Hematopoietic multipotent progenitor cell (in vitro differentiated cells): ENCODE measurements at regions not wholly inside any gene's neighbourhood (a gene's known extent, or its start where the extent isn't known, plus 50 kb on each side); places are given as distances from the start of the nearest gene placed in this dataset.

Experiments
- DNase-seq, 3 donors: peaks; one replicate each; pipeline ENCODE4 v3.0.0-alpha.2; 2011 to 2015; ENCODE audit warnings: low read depth in 2 of 3, low spot score in 2 of 3

DNA sequence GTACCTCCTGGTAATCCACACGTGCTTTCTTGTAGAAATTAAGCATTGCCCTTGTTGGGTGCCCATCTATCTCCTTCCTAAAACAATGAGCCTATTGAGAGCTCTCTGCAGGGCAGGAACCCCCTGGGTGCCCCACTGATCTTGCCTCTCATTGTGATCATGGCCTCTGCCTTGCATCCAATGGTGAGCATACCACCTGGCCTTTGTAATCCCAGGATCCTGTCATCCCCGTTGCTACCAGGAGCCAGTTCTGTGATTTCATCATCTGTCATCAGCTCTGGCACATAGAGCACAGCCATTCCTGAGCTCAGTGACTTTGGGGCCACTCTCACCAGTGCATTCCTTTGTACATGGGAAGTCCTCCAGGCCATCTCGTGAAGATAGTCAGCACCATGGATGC lies 381.0 kb upstream of the ID2 start:
- no peak for DNase-seq

DNA sequence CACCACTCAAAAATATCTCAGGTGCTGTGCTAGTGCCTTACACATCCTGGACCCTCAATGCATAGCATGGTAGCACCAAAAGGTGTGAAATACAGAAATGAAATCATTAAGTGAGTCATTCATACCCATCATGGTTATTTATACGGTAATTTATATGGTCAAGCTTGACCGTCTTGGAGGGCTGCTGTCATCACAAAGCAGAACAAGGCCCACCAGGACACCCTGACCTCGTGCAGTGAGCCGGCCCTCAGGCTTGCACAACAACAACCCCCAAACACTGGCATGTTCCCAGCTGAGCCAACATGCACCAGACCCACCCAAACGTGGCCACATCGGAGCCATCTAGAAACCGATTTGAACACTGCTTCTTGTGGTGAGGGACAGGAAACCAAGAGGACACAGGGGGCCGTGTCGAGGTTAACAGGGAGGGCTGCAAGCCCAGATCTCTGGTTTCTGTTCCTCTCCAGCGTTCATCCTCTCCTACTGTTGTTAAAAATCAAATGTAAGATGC lies 378.5 kb upstream of the ID2 start:
- peak in 2 of 3 donors; percentile 88 to 96 for DNase-seq

DNA sequence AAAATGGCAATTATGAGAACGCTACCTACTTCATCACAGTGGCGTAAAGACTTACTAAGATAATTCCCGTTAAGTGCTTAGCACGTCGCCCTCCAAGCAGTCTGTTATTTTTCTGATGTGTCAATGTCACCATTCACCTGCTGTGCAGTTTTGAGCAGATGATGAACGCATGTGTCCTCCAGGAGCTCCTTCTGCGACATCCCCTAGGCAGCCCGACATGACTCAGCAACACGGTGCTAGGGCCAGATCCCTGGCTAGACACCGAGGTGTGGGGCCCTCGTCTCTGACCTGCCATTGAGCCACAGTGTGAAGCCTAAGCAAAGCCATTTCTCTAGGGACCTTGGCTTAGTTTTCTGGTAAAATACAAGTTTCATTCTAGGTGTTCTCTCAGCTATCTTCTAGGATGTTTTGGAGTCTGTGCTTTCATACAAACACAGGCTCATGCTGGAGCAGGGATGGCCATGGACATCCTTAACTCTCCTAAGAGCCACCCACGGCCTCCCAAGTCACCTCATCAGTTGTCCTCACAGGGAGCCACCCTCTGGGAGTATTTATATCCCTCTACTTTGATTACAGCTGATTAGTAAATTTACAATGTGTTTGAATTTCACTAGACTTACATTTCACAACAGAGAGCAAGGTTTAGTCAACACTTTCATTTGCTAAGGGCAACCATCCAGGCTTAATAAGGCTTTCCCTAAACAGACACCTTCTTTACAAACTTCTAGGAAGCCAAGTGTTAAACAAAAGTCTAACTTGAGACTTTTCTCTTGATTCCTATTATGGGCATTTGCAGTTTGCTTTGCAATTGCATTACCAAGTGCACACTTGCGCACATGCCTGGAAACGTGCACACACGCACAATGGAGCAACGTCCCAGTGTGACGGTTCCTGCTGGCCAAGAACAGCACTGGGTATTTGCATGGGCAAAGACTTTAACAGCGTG lies 376.8 kb upstream of the ID2 start:
- DNase-seq, result no peak

DNA sequence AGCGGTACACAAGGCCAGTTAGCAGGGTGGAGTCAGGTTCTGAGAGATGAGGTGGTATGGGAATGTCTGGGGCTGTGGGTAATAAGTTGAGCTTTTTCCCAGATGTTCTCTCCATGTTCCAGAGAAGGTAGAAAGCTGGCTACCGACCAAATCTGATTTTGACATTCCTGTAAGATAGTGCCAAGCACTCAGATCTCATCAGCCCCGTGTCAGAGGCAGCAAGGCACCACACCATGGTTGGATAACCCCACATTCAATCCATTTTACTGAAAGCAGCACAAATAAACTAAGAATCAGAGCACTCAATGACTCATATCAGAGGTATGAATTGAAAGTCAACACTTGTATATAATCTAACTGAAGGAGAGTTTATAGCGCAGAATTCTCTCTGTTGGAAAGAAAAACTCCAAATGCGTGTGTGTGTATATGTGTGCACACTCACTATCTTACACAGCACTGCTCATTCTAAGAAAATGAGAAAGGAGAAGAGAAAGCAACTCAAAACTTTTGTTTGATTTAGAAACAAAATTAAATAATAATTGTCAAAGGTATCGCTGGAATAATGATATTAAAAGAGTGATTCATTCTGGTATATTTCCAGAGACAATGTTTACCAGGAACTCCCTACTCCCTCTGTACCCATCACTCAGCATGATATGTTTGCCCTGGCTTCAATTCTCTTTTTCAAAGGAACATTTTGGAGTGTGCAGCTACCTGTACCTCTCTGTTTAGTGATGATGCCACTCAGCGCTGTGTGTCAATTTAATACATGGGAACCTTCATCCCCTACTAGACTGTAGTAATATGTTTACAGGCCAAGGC lies 375.1 kb upstream of the ID2 start:
- no peak for DNase-seq

DNA sequence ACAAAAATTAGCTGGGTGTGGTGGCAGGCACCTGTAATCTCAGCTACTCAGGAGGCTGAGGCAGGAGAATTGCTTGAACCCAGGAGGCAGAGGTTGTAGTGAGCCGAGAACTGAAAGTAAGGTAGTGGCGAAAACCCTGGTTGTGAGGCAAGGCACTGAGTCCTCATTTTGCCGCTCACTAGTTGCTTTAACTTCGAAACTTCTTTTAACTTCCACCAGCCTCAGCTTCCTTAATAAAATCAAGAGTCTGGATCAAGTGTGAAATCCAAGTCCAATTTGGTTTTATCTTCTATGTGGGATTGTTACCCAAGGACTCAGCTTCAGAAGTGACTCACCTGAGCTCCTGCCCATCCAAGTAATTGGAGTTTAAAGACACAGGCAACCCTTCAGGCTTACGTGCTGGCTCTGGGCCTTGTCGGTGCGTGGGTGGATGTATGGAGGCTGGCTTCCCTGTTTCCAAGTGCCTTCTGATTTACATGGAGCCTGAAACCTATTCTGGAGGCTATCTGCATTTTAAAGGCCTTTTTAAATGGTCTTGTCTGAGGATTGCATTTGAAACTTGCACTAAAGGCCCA lies 374.2 kb upstream of the ID2 start:
- no peak for DNase-seq

DNA sequence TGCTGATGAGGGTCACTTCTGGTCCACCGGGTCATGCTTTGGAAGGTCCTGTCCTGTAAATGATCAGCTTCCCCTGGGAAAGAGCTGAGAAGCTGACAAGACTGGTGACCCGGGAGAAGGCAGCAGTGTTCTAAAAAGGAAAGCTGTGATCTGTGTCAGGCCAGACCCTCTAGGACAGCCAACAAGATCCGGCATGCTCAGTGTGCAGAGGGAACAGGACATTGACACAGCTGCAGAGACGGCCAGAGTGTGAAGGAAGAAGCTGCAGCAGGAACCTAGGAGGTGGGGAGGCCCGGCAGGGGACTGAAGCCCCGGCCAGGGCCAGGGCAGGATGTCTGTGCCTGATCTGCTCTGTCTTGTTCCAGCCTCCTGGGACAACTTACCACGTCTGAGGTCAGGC lies 372.7 kb upstream of the ID2 start:
- peak in 1 of 3 donors; percentile 41 for DNase-seq

DNA sequence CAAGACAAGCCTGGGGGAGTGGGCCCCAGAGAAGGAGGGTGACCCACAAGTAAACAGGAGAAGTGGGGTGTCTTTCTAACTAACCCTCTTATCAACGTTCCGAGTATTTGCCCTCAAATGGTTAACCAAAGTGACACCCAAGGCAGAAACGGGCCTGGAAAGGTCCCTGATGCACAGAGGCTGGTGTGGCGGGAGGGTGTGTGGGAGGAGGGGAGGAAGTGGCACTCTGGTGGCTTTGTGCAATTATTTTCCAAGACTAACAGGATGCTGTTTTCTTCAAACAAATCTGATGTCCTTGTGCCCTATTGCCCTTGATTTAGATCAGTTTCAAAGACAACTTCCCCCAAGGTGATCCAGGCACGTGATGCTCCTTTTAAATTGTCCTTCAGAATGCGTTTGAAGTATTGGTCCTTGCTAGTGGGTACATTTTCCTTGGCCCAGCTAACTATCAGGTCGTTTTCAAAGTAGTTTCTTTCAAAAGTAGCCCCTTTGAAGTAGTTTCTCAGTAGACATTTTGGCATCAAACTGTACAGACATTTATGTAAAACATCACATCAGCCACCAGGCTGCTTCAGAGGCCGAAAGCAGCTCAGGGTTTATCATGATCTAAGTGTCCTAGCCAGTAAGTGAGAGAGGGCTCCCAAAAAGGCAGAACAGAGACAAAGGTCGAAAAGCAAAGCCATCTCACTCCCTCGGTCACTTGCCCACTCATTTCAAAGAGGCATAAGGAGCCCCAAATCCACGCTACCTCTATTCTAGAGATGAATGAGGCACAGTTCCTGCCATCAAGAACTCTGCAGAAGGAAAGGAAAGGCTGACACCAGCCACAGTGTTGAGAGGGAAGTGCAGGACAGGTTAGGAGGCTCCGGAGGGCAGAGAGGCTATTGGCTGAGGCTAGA lies 371.1 kb upstream of the ID2 start:
- no peak for DNase-seq

DNA sequence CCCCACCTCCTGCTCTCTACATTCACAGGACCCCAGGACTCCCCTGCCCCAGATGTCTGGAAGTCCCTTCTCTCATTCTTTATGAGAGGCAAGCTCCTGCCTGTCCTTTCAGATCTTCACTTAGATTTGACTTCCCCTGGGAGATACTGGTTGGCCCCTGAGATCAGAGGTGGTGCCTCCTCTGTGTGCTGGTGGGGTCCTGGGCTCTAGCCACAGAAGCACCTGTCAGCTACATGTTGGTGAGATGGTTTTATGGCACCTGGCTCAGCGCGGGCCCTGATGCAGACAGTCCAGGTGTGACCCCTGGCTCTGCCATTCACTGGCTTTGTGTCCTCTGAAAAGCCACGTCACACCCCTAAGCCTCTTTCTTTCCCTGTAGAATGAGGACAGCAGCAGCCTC lies 369.6 kb upstream of the ID2 start:
- DNase-seq, result no peak

DNA sequence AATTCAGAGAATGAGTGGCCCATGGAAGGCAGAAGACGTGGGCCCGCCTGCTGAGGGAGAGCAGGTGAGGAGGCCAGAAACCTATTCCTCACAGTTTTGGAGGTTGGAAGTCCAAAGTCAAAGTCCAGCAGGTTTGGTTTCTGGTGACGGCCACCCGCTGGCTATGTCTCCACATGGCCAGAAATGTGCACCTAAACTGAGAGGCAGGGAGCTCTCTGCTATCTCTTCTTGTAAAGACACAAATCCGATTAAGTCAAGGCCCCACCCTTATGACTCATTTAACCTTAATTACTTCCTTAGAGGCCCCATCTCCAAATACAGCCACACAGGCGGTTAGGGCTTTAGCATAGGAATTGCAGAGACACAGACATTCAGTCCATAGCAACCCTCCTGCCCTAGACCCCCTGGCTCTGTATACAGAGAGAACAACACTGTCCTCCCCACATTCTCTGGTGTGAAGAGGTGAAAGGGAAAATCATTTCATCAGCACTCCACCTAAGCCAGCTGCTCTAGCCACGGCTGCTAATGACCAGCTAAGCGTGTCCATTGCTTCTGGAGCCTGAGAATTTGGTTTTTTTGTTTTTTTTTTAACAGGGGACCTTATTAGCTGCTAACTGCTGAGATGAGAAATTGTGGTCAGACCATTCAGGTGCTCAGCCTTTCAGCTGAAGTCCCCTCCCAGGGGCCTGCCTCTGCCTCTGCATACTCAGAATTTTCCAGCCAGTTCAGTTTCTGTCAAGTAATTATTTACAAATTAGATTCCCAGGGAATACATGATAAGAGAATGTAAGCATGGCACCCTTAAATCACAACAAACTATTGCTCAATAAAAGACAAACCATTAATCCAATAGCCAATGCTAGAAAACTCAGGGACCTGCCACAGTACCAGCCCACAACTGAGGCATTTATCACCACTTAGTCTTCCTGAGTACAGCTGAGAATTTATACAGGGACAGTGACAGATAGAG lies 368.7 kb upstream of the ID2 start:
- DNase-seq, result peak in 2 of 3 donors; percentile 59 to 60

DNA sequence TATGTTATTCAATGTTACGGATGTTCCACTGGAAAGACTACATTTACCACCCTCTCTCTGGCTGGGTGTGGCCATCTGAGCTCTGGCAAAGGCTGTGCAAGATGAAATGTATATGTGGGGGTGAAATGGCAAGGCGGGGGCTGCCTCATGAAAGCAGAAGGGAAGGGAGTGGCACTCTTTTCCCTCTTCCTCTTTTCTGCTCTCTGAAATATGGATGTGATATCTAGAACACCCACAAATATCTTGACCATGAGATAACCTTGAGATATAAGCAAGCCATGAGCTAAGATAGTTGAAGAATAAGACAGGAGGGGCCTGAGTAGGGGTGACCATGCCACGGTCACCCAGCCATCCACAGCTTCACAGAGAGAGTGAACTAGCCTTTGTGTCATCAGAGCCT lies 367.8 kb upstream of the ID2 start:
- DNase-seq, result no peak

DNA sequence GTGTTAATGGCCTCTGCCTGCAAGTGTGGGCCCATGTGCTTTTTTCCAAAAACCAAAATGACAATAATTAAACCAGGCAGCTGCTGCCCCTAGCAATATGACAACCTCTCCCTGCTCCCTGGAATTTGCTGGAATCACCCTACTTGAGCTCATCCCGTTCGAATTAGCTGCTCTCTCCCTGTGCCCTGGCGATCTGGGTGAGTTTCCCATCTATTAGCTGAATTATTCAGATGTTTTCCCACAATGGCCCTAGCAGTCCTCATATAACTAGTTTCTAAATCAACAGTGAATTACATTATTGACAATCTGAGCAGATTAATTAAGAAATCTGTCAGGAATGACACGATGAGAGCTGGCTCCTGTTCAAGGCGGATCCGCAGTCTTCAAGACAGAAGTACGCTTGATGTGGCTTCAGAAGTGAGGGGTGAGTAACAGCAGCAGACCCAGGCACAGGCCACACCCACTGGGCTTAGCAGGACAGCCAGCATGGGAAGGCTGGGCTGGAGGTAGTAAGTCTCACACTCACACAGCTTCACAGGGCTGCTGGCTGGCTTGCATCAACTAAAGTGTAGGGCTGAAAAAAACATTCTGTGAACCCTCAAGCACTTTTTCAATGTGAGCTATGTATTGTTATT lies 366.2 kb upstream of the ID2 start:
- DNase-seq, result no peak

DNA sequence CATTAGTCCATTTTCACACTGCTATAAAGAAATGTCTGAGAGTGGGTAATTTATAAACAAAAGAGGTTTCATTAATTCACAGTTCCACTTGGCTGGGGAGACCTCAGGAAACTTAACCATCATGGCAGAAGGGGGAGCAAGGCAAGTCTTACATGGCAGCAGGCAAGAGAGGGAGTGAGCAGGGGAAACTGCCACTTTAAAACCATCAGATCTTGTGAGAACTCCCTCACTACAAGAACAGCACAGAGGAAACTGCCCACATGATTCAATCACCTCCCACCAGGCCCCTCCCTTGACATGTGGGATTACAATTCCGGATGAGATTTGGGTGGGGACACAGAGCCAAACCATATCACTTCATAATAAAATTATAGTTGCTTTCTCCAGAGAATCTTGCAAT lies 365.5 kb upstream of the ID2 start:
- DNase-seq, result no peak

DNA sequence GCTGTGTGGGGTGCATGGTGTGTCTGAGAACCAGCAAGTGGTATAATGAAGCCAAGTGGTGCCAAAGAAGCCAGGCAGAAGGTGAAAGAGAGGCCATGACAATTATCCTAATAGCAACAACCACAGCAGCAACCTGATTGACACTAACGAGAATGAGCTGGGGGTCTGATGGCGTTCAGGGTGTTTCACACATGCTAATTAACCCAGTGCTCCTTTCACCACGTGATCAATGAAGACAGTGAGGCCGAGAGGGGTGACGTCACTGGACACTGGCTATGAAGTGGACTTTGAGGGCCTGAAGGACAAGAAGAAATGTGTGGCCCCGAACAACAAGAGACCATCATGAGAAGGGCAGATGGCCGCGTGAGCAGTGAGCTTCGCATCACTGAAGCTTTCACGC lies 364.4 kb upstream of the ID2 start:
- no peak for DNase-seq

DNA sequence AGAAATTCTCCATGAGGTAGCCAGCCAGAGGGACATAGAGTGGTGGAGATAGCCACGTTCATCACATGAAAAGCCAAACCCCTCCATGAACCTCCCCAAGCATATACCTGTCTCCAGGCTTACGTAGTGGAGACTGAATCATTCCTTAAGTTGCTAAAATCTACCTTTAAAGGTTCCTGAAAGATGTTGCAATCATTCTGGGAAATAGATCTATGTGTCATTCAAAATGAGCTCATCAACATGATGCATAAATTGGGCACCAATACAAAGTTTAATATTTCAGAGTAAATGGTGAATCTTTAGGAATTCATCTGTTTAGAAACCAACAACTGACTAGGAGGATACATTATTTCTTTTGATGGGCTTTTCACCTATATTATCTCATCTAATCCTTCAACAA lies 362.6 kb upstream of the ID2 start:
- no peak for DNase-seq

DNA sequence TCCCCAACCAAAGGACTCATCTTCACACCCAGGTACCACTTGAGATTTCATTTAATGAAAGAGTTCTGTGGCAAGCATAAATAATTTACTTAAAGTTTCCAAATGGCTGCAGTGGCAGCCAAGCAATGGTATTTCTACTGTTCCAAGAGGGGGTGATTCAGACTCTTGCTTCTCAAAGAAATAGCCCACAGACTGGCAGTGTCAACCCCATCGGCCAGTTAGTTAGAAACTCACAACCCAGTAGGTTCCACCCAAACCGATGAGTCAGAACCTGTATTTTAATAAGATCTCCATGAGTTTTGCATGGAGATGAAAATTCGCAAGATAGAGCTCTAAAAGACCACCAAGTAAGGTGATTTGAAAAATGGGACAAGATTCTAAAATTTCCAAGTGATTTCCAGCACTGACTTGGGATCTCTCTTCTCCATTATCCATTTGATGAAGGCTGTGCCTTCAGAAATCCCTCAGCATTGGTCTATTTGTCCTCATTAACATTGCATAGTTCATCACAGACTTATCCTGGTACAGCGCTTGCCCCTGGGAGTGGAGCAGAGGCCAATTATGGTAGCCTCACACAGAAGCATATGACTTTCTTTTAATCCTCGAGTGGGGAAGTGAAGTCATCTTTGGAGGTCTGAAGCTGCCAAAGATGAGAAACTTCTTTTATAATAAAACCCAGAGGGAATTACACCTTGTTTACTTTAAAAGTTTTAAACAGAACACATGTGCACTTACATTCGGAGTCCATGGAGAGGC lies 361.4 kb upstream of the ID2 start:
- no peak for DNase-seq

DNA sequence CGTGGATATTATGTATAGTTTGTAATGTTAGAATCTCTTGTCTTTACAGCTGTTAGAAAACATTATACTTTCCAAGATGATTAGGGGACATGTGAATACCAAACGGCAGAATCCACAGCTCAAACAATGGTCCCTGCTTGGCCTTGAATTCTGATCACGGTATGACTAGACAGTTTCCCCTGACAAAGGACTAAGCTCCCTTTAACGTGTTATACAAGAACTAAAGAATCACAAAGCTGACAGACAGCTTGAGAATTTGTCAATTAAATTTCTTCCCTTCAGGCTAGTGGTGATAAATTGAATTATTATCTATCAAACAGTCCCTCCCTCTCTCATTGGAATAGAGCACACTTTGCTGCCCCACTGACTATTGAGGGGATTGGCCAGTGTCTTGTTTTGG lies 359.2 kb upstream of the ID2 start:
- DNase-seq, result no peak

DNA sequence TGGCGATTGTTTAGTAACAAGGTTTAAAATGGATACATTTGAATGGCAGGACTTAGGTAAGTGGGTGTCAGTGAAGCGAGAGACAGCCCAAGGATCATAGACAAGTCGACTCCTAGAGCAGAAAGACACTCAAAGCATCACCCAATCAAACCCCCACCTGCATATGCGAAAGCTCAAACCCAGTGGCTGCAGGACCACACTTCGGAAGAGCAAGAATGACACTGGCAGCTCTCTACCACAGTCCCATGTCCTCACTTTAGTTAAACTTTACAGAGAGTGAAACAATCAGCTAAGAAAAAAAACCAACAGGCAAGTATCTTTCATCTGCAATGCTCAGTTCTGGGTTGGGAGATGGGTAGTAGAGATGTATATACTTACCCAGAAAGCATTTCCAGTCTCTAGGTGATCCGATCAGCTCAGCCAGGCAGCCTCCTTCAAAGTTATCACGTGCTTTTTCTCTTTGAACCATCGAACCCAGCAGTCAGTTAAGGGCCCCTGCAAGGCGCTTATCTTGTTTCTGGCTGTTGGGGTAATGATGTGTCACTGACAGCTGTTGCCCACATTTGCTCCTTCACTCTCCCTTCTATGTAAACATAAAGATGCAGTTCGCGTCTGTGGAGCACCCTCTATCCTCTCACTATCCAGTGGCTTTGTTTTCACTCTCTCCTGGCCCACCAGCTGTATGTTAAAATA lies 357.5 kb upstream of the ID2 start:
- peak in 1 of 3 donors; percentile 49 for DNase-seq
